ENCODE measurements at regions not wholly inside any gene's neighbourhood (a gene's known extent, or its start where the extent isn't known, plus 50 kb on each side); places are given as distances from the start of the nearest gene placed in this dataset.

- H3K9me3 ChIP-seq (ENCODE audit: control insufficient read depth, insufficient read depth, low read length), result no peaks in the 10 kb centered on the region
- no peaks in the 10 kb centered on the region for H3K4me1 ChIP-seq (ENCODE audit: insufficient read depth, low read length)
- H3K36me3 ChIP-seq (ENCODE audit: insufficient read depth, low read length), result no peaks in the 10 kb centered on the region
- H3K9ac ChIP-seq (ENCODE audit: low read depth, low read length), result no peak overlapping the region
Measured at GRCh38 chr10:36344240-36345174, 702.4 kb upstream of the FZD8 start.

GRCh38 chr10:36342781-36343180 is 700.7 kb upstream of the FZD8 start:
- Histone ChIP-seq H3K9me3 (ENCODE audit: control insufficient read depth, insufficient read depth, low read length) (no peaks in the 10 kb centered on the region), H3K4me1 (ENCODE audit: insufficient read depth, low read length) (no peaks in the 10 kb centered on the region), H3K36me3 (ENCODE audit: insufficient read depth, low read length) (no peaks in the 10 kb centered on the region), H3K9ac (ENCODE audit: low read depth, low read length) (no peak overlapping the region)

- Histone ChIP-seq H3K36me3 (ENCODE audit: insufficient read depth, low read length) (no peaks in the 10 kb centered on the region), H3K9ac (ENCODE audit: low read depth, low read length) (no peak overlapping the region), H3K9me3 (ENCODE audit: control insufficient read depth, insufficient read depth, low read length) (no peaks in the 10 kb centered on the region), H3K4me1 (ENCODE audit: insufficient read depth, low read length) (no peaks in the 10 kb centered on the region)
Measured at GRCh38 chr10:36341471-36341870, 699.4 kb upstream of the FZD8 start.

GRCh38 chr10:36336315-36336714 is 694.2 kb upstream of the FZD8 start:
- Histone ChIP-seq H3K9me3 (ENCODE audit: control insufficient read depth, insufficient read depth, low read length) (no peaks in the 10 kb centered on the region), H3K9ac (ENCODE audit: low read depth, low read length) (no peak overlapping the region), H3K36me3 (ENCODE audit: insufficient read depth, low read length) (no peaks in the 10 kb centered on the region)

GRCh38 chr10:36333446-36333845 is 691.4 kb upstream of the FZD8 start:
- Histone ChIP-seq H3K36me3 (ENCODE audit: insufficient read depth, low read length) (no peaks in the 10 kb centered on the region), H3K4me1 (ENCODE audit: insufficient read depth, low read length) (no peaks in the 10 kb centered on the region), H3K9ac (ENCODE audit: low read depth, low read length) (no peak overlapping the region), H3K9me3 (ENCODE audit: control insufficient read depth, insufficient read depth, low read length) (no peaks in the 10 kb centered on the region)

More at GRCh38 chr10:36336315-36336714, 694.2 kb upstream of the FZD8 start:
- H3K4me1 ChIP-seq (ENCODE audit: insufficient read depth, low read length), result no peaks in the 10 kb centered on the region

- H3K9ac ChIP-seq (ENCODE audit: low read depth, low read length), result no peak overlapping the region
- H3K4me1 ChIP-seq (ENCODE audit: insufficient read depth, low read length), result no peaks in the 10 kb centered on the region
- H3K9me3 ChIP-seq (ENCODE audit: control insufficient read depth, insufficient read depth, low read length), result no peaks in the 10 kb centered on the region
- no peaks in the 10 kb centered on the region for H3K36me3 ChIP-seq (ENCODE audit: insufficient read depth, low read length)
Measured at GRCh38 chr10:36332926-36333325, 690.8 kb upstream of the FZD8 start.

- no peak overlapping the region for H3K9ac ChIP-seq (ENCODE audit: low read depth, low read length)
- H3K36me3 ChIP-seq (ENCODE audit: insufficient read depth, low read length), result no peaks in the 10 kb centered on the region
- H3K4me1 ChIP-seq (ENCODE audit: insufficient read depth, low read length), result no peaks in the 10 kb centered on the region
- H3K9me3 ChIP-seq (ENCODE audit: control insufficient read depth, insufficient read depth, low read length), result no peaks in the 10 kb centered on the region
Measured at GRCh38 chr10:36331121-36331520, 689.0 kb upstream of the FZD8 start.

- no peaks in the 10 kb centered on the region for H3K4me1 ChIP-seq (ENCODE audit: insufficient read depth, low read length)
- H3K9me3 ChIP-seq (ENCODE audit: control insufficient read depth, insufficient read depth, low read length), result no peaks in the 10 kb centered on the region
- no peak overlapping the region for H3K9ac ChIP-seq (ENCODE audit: low read depth, low read length)
- no peaks in the 10 kb centered on the region for H3K36me3 ChIP-seq (ENCODE audit: insufficient read depth, low read length)
Measured at GRCh38 chr10:36325815-36326214, 683.7 kb upstream of the FZD8 start.

GRCh38 chr10:36324831-36325230 is 682.7 kb upstream of the FZD8 start:
- H3K36me3 ChIP-seq (ENCODE audit: insufficient read depth, low read length), result no peaks in the 10 kb centered on the region
- no peak overlapping the region for H3K9ac ChIP-seq (ENCODE audit: low read depth, low read length)
- no peaks in the 10 kb centered on the region for H3K4me1 ChIP-seq (ENCODE audit: insufficient read depth, low read length)
- H3K9me3 ChIP-seq (ENCODE audit: control insufficient read depth, insufficient read depth, low read length), result no peaks in the 10 kb centered on the region

- Histone ChIP-seq H3K9me3 (ENCODE audit: control insufficient read depth, insufficient read depth, low read length) (no peaks in the 10 kb centered on the region), H3K36me3 (ENCODE audit: insufficient read depth, low read length) (no peaks in the 10 kb centered on the region), H3K4me1 (ENCODE audit: insufficient read depth, low read length) (no peaks in the 10 kb centered on the region), H3K9ac (ENCODE audit: low read depth, low read length) (no peak overlapping the region)
Measured at GRCh38 chr10:36313142-36313541, 671.0 kb upstream of the FZD8 start.

GRCh38 chr10:36303896-36304295 is 661.8 kb upstream of the FZD8 start:
- H3K4me1 ChIP-seq (ENCODE audit: insufficient read depth, low read length), result no peaks in the 10 kb centered on the region; the same call in 1 of the 2 replicates
- no peaks in the 10 kb centered on the region for H3K9me3 ChIP-seq (ENCODE audit: control insufficient read depth, insufficient read depth, low read length)
- H3K36me3 ChIP-seq (ENCODE audit: insufficient read depth, low read length), result no peaks in the 10 kb centered on the region
- H3K9ac ChIP-seq (ENCODE audit: low read depth, low read length), result no peak overlapping the region

GRCh38 chr10:36302086-36302485 is 660.0 kb upstream of the FZD8 start:
- Histone ChIP-seq H3K36me3 (ENCODE audit: insufficient read depth, low read length) (no peaks in the 10 kb centered on the region), H3K9me3 (ENCODE audit: control insufficient read depth, insufficient read depth, low read length) (no peaks in the 10 kb centered on the region), H3K9ac (ENCODE audit: low read depth, low read length) (no peak overlapping the region), H3K4me1 (ENCODE audit: insufficient read depth, low read length) (no peaks in the 10 kb centered on the region; the same call in 1 of the 2 replicates)

- Histone ChIP-seq H3K4me1 (ENCODE audit: insufficient read depth, low read length) (no peaks in the 10 kb centered on the region; the same call in 1 of the 2 replicates), H3K9me3 (ENCODE audit: control insufficient read depth, insufficient read depth, low read length) (no peaks in the 10 kb centered on the region), H3K36me3 (ENCODE audit: insufficient read depth, low read length) (no peaks in the 10 kb centered on the region), H3K9ac (ENCODE audit: low read depth, low read length) (no peak overlapping the region)
Measured at GRCh38 chr10:36301539-36301938, 659.4 kb upstream of the FZD8 start.

GRCh38 chr10:36301139-36301538 is 659.0 kb upstream of the FZD8 start:
- Histone ChIP-seq H3K9me3 (ENCODE audit: control insufficient read depth, insufficient read depth, low read length) (no peaks in the 10 kb centered on the region), H3K36me3 (ENCODE audit: insufficient read depth, low read length) (no peaks in the 10 kb centered on the region), H3K9ac (ENCODE audit: low read depth, low read length) (no peak overlapping the region), H3K4me1 (ENCODE audit: insufficient read depth, low read length) (no peaks in the 10 kb centered on the region; the same call in 1 of the 2 replicates)

GRCh38 chr10:36283827-36284226 is 641.7 kb upstream of the FZD8 start:
- H3K36me3 ChIP-seq (ENCODE audit: insufficient read depth, low read length), result no peaks in the 10 kb centered on the region
- no peaks in the 10 kb centered on the region for H3K4me1 ChIP-seq (ENCODE audit: insufficient read depth, low read length)
- peaks cover 6% of the 10 kb centered on the region; the same call in 1 of the 2 replicates for H3K9me3 ChIP-seq (ENCODE audit: control insufficient read depth, insufficient read depth, low read length)
- no peak overlapping the region for H3K9ac ChIP-seq (ENCODE audit: low read depth, low read length)
